ENCODE measurements at regions not wholly inside any gene's neighbourhood (a gene's known extent, or its start where the extent isn't known, plus 50 kb on each side); places are given as distances from the start of the nearest gene placed in this dataset.

DNA sequence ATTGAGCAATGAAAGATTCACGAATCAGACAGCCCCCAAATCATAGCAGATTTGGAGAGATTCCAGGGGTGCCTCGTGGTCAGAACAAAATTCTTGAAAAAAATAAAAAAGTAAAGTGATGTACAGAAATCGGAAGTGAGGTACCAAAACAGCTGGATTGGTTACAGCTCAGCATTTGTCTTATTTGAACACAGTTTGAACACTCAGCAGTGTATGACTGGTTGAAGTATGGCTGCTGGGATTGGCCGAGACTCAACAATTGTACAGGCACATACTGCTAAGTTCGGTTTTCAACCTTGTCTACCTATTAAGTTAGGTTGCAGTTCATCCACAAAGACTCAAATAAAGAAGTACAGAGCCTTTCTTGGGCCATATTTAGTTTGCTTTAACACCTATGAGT, 865.4 kb upstream of the TMEM132C start:
- no peaks in the 10 kb centered on the region for H3K27me3 ChIP-seq (ENCODE audit: low read length)
- H3K4me3 ChIP-seq (ENCODE audit: insufficient read depth, low read length, poor library complexity, severe bottlenecking): no peak overlapping the region
- H2AFZ ChIP-seq (ENCODE audit: low read depth, low read length, severe bottlenecking): no peak overlapping the region
- no peak overlapping the region for H3K27ac ChIP-seq (ENCODE audit: low read depth, low read length)
- H3K9me2 ChIP-seq (replicated peaks; ENCODE audit: insufficient read depth, low read length): no peaks in the 10 kb centered on the region
- no peaks in the 10 kb centered on the region for H3F3A ChIP-seq (ENCODE audit: insufficient read depth)
- no peaks in the 10 kb centered on the region for H3K36me3 ChIP-seq (ENCODE audit: low read length)
- no peaks in the 10 kb centered on the region for H3K79me2 ChIP-seq (ENCODE audit: insufficient read depth, low read length)
- no peak overlapping the region for H3K9ac ChIP-seq (ENCODE audit: low read length)
- no peak for TF ChIP-seq EZH2phosphoT487 (conservative IDR thresholded peaks at IDR 0.05; ENCODE audit: low read length)
- TF ChIP-seq, protein P1, sequence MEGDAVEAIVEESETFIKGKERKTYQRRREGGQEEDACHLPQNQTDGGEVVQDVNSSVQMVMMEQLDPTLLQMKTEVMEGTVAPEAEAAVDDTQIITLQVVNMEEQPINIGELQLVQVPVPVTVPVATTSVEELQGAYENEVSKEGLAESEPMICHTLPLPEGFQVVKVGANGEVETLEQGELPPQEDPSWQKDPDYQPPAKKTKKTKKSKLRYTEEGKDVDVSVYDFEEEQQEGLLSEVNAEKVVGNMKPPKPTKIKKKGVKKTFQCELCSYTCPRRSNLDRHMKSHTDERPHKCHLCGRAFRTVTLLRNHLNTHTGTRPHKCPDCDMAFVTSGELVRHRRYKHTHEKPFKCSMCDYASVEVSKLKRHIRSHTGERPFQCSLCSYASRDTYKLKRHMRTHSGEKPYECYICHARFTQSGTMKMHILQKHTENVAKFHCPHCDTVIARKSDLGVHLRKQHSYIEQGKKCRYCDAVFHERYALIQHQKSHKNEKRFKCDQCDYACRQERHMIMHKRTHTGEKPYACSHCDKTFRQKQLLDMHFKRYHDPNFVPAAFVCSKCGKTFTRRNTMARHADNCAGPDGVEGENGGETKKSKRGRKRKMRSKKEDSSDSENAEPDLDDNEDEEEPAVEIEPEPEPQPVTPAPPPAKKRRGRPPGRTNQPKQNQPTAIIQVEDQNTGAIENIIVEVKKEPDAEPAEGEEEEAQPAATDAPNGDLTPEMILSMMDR (IDR thresholded peaks at IDR 0.05; ENCODE audit: insufficient read depth, low read length, poor library complexity, severe bottlenecking): no peak
- no peak overlapping the region for H3K4me2 ChIP-seq (ENCODE audit: low read depth, low read length, poor library complexity, severe bottlenecking)
- no peaks in the 10 kb centered on the region for H3K9me3 ChIP-seq (ENCODE audit: insufficient read depth, low read length)
- no peaks in the 10 kb centered on the region for H4K20me1 ChIP-seq (ENCODE audit: low read depth, low read length)

DNA sequence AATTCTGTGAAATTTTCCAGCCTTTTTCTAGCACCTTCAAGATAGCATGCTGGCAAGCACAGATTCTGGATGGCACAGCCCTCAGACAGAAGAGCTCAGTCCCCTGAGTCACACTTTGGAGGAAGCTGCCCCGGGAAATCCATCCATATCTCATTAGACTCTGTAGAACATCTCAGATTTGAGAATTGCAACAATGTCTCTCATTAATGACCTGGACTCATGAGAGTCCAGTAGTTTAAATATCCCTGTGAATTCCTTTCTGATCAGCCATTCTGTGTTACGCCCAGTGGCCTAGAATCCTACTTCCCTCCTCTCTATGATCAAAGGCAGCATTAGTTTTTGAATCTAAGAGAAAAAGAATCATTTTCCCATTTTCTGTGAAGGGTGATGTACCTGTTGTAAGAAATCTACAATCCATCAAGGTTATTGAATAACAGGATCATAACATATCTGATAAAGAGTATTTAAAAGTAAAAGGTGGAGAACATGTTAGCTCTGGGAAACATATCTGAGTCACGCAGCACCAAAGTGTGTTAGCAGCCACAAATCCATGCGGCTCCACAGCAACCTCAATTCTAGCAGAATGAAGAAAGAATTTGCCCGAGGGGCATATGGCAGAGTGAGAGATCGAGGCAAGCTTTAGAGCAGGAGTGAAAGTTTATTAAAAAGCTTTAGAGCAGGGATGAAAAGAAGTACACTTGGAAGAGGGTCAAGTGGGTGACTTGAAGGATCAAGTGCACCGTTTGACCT, 855.6 kb upstream of the TMEM132C start:
- Histone ChIP-seq H3K4me2 (ENCODE audit: low read depth, low read length, poor library complexity, severe bottlenecking) (no peak overlapping the region), H2AFZ (ENCODE audit: low read depth, low read length, severe bottlenecking) (no peak overlapping the region), H3K27ac (ENCODE audit: low read depth, low read length) (no peak overlapping the region), H3K9me2 (replicated peaks; ENCODE audit: insufficient read depth, low read length) (no peaks in the 10 kb centered on the region; the same call in 1 of the 2 replicates), H3F3A (ENCODE audit: insufficient read depth) (no peaks in the 10 kb centered on the region), H3K9me3 (ENCODE audit: insufficient read depth, low read length) (no peaks in the 10 kb centered on the region), H3K79me2 (ENCODE audit: insufficient read depth, low read length) (no peaks in the 10 kb centered on the region), H3K4me3 (ENCODE audit: insufficient read depth, low read length, poor library complexity, severe bottlenecking) (no peak overlapping the region), H3K27me3 (ENCODE audit: low read length) (no peaks in the 10 kb centered on the region), H3K9ac (ENCODE audit: low read length) (no peak overlapping the region), H3K36me3 (ENCODE audit: low read length) (no peaks in the 10 kb centered on the region), H4K20me1 (ENCODE audit: low read depth, low read length) (no peaks in the 10 kb centered on the region)
- TF ChIP-seq, protein P1 (IDR thresholded peaks at IDR 0.05; ENCODE audit: insufficient read depth, low read length, poor library complexity, severe bottlenecking): no peak
- TF ChIP-seq EZH2phosphoT487 (conservative IDR thresholded peaks at IDR 0.05; ENCODE audit: low read length): no peak

DNA sequence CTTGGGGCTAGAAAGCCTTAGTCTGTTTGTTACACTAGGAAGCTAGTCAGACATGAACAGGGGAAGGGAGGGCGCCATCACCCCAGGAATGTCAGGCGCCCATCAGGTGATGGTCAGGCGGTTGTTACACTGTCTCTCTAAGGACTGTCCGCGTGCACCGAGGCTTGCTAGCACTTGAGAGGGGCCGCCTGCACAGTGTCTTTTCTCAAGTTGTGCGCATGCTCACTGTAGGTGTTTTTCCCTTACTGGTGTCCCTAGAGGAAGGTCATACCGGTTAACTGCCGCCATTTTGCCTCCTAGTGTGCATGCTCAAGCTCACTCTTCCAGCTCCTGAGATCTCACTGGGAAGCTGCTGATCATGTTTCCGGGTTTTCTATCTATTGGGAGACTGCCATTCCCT, 855.0 kb upstream of the TMEM132C start:
- Histone ChIP-seq H3K4me3 (ENCODE audit: insufficient read depth, low read length, poor library complexity, severe bottlenecking) (no peak overlapping the region), H3K27ac (ENCODE audit: low read depth, low read length) (no peak overlapping the region), H3K4me2 (ENCODE audit: low read depth, low read length, poor library complexity, severe bottlenecking) (no peak overlapping the region), H3K27me3 (ENCODE audit: low read length) (no peaks in the 10 kb centered on the region), H3K79me2 (ENCODE audit: insufficient read depth, low read length) (no peaks in the 10 kb centered on the region), H3K9ac (ENCODE audit: low read length) (no peak overlapping the region), H3K36me3 (ENCODE audit: low read length) (no peaks in the 10 kb centered on the region), H3K9me2 (replicated peaks; ENCODE audit: insufficient read depth, low read length) (no peaks in the 10 kb centered on the region; the same call in 1 of the 2 replicates), H3F3A (ENCODE audit: insufficient read depth) (no peaks in the 10 kb centered on the region), H2AFZ (ENCODE audit: low read depth, low read length, severe bottlenecking) (no peak overlapping the region), H4K20me1 (ENCODE audit: low read depth, low read length) (no peaks in the 10 kb centered on the region), H3K9me3 (ENCODE audit: insufficient read depth, low read length) (no peaks in the 10 kb centered on the region)
- TF ChIP-seq, protein P1 (IDR thresholded peaks at IDR 0.05; ENCODE audit: insufficient read depth, low read length, poor library complexity, severe bottlenecking): no peak
- no peak for TF ChIP-seq EZH2phosphoT487 (conservative IDR thresholded peaks at IDR 0.05; ENCODE audit: low read length)
